Kidney tubule cell (primary cell): ENCODE measurements at regions not wholly inside any gene's neighbourhood (a gene's known extent, or its start where the extent isn't known, plus 50 kb on each side); places are given as distances from the start of the nearest gene placed in this dataset.

Source experiments
- DNase-seq: peaks from one replicate; pipeline ENCODE4 v3.0.0-alpha.2; 2018; ENCODE audit warnings: low spot score

GRCh38 chr18:43642727-43643330, 365.5 kb upstream of the SYT4 start:
- no peak for DNase-seq

GRCh38 chr18:43648002-43648401, 370.7 kb upstream of the SYT4 start:
- DNase-seq, result no peak

- no peak for DNase-seq
Observed at GRCh38 chr18:43649649-43650357, 372.5 kb upstream of the SYT4 start.

GRCh38 chr18:43650426-43650825, 373.1 kb upstream of the SYT4 start:
- DNase-seq, result no peak

- DNase-seq, result no peak
Observed at GRCh38 chr18:43651057-43651456, 373.8 kb upstream of the SYT4 start.

- DNase-seq, result no peak
Observed at GRCh38 chr18:43656547-43656946, 379.3 kb upstream of the SYT4 start.

- DNase-seq, result peak; percentile 83
Observed at GRCh38 chr18:43661570-43661969, 384.3 kb upstream of the SYT4 start.

- DNase-seq, result peak; percentile 75
Observed at GRCh38 chr18:43662657-43663056, 385.4 kb upstream of the SYT4 start.

GRCh38 chr18:43663159-43663558, 385.9 kb upstream of the SYT4 start:
- no peak for DNase-seq

GRCh38 chr18:43664487-43665008, 387.3 kb upstream of the SYT4 start:
- peak; percentile 29 for DNase-seq

GRCh38 chr18:43665105-43665788, 388.0 kb upstream of the SYT4 start:
- DNase-seq, result peak; percentile 87

GRCh38 chr18:43668866-43669265, 391.6 kb upstream of the SYT4 start:
- no peak for DNase-seq

GRCh38 chr18:43671431-43671830, 394.1 kb upstream of the SYT4 start:
- DNase-seq, result peak; percentile 92

GRCh38 chr18:43680096-43680495, 402.8 kb upstream of the SYT4 start:
- DNase-seq, result no peak

GRCh38 chr18:43681661-43682060, 404.4 kb upstream of the SYT4 start:
- peak; percentile 36 for DNase-seq

GRCh38 chr18:43682196-43682595, 404.9 kb upstream of the SYT4 start:
- no peak for DNase-seq

- DNase-seq, result no peak
Observed at GRCh38 chr18:43686709-43687108, 409.4 kb upstream of the SYT4 start.

GRCh38 chr18:43692099-43692690, 414.9 kb upstream of the SYT4 start:
- peak; percentile 83 for DNase-seq

- no peak for DNase-seq
Observed at GRCh38 chr18:43702399-43702798, 425.1 kb upstream of the SYT4 start.

GRCh38 chr18:43703050-43703449, 425.8 kb upstream of the SYT4 start:
- no peak for DNase-seq

GRCh38 chr18:43705850-43706249, 428.6 kb upstream of the SYT4 start:
- DNase-seq, result no peak

- no peak for DNase-seq
Observed at GRCh38 chr18:43710135-43710534, 432.8 kb upstream of the SYT4 start.
